PC-9 (cell line): ENCODE measurements at regions not wholly inside any gene's neighbourhood (a gene's known extent, or its start where the extent isn't known, plus 50 kb on each side); places are given as distances from the start of the nearest gene placed in this dataset.

Source experiments
- CTCF ChIP-seq: fragments of 200-600 bp; sonication (generic); conservative IDR thresholded peaks from 2 replicates; pipeline ENCODE4 v1.6.1; 2017; ENCODE audit warnings: mixed run types, antibody characterized with exemption, mild to moderate bottlenecking, moderate library complexity
- EZH2 ChIP-seq: fragments of 200-600 bp; sonication (generic); IDR thresholded peaks from 2 replicates; pipeline ENCODE4 v1.8.0; 2017; ENCODE audit warnings: antibody characterized with exemption, low read depth

- TF ChIP-seq EZH2 (no peak), CTCF (no peak)
Measured at GRCh38 chr1:88200545-88200944, 483.5 kb upstream of the PKN2 start.
